Trophoblast cell (in vitro differentiated cells and primary cell): ENCODE measurements at regions not wholly inside any gene's neighbourhood (a gene's known extent, or its start where the extent isn't known, plus 50 kb on each side); places are given as distances from the start of the nearest gene placed in this dataset.

Experiments
- DNase-seq, 2 donors: peaks; one replicate each; pipeline ENCODE4 v3.0.0-alpha.2; 2016
- H2AFZ ChIP-seq: 2 replicates; pipeline ENCODE4 v1.6.1; 2013; ENCODE audit warnings: low read length, moderate library complexity, mild to moderate bottlenecking; ENCODE audit not compliant: insufficient read depth, poor library complexity
- H2AK5ac ChIP-seq: 2 replicates; pipeline ENCODE4 v1.6.1; 2013; ENCODE audit warnings: mild to moderate bottlenecking, low read length
- H2BK120ac ChIP-seq: 2 replicates; pipeline ENCODE4 v1.6.1; 2013; ENCODE audit warnings: low read length, mild to moderate bottlenecking, moderate library complexity; ENCODE audit not compliant: insufficient read depth, poor library complexity
- H2BK12ac ChIP-seq: 2 replicates; pipeline ENCODE4 v1.6.1; 2013; ENCODE audit warnings: mild to moderate bottlenecking, low read length, moderate library complexity
- H2BK5ac ChIP-seq: 2 replicates; pipeline ENCODE4 v1.6.1; 2013; ENCODE audit warnings: low read length, low read depth, moderate library complexity, mild to moderate bottlenecking; ENCODE audit not compliant: poor library complexity
- H3K14ac ChIP-seq: 2 replicates; pipeline ENCODE4 v1.6.1; 2013; ENCODE audit warnings: mild to moderate bottlenecking, low read length
- H3K18ac ChIP-seq: 2 replicates; pipeline ENCODE4 v1.6.1; 2013; ENCODE audit warnings: mild to moderate bottlenecking, low read length
- H3K23ac ChIP-seq: 2 replicates; pipeline ENCODE4 v1.6.1; 2013; ENCODE audit warnings: low read length
- H3K27ac ChIP-seq: 2 replicates; pipeline ENCODE4 v1.5.1; 2013; ENCODE audit warnings: low read depth, mild to moderate bottlenecking, inconsistent platforms, low read length, moderate library complexity
- H3K27me3 ChIP-seq: 2 replicates; pipeline ENCODE4 v1.6.1; 2013; ENCODE audit warnings: inconsistent platforms, mild to moderate bottlenecking, low read length, moderate library complexity; ENCODE audit not compliant: insufficient read depth
- H3K36me3 ChIP-seq, 2 experiments: 1 replicate in 1 of 2; 2 replicates in 1 of 2; pipeline ENCODE4 v1.6.1; 2013; ENCODE audit warnings: low read length in 2 of 2, mild to moderate bottlenecking in 2 of 2, moderate library complexity in 1 of 2; ENCODE audit not compliant: insufficient read depth in 2 of 2, control insufficient read depth in 1 of 2
- H3K4ac ChIP-seq: 2 replicates; pipeline ENCODE4 v1.6.1; 2013; ENCODE audit warnings: low read depth, mild to moderate bottlenecking, low read length, moderate library complexity
- H3K4me1 ChIP-seq, 2 experiments: 1 replicate in 1 of 2; 2 replicates in 1 of 2; pipeline ENCODE4 v1.6.1; 2013; ENCODE audit warnings: low read length in 2 of 2, mild to moderate bottlenecking in 2 of 2, moderate library complexity in 1 of 2; ENCODE audit not compliant: insufficient read depth in 2 of 2, control insufficient read depth in 1 of 2
- H3K4me2 ChIP-seq: 2 replicates; pipeline ENCODE4 v1.6.1; 2013; ENCODE audit warnings: inconsistent platforms, mild to moderate bottlenecking, low read length, moderate library complexity
- H3K4me3 ChIP-seq: 2 replicates; pipeline ENCODE4 v1.5.1; 2013; ENCODE audit warnings: mild to moderate bottlenecking, low read depth, low read length, inconsistent platforms
- H3K79me1 ChIP-seq: one replicate; pipeline ENCODE4 v1.6.1; 2013; ENCODE audit warnings: low read length
- H3K79me2 ChIP-seq: 2 replicates; pipeline ENCODE4 v1.6.1; 2013; ENCODE audit warnings: low read length, mild to moderate bottlenecking; ENCODE audit not compliant: control insufficient read depth, insufficient read depth, poor library complexity
- H3K9ac ChIP-seq: 2 replicates; pipeline ENCODE4 v1.6.1; 2013; ENCODE audit warnings: mild to moderate bottlenecking, low read length
- H3K9me3 ChIP-seq: 2 replicates; pipeline ENCODE4 v1.6.1; 2013; ENCODE audit warnings: low read depth, mild to moderate bottlenecking, control low read depth, inconsistent platforms, low read length; ENCODE audit not compliant: insufficient read depth
- H4K12ac ChIP-seq: 2 replicates; pipeline ENCODE4 v1.6.1; 2013; ENCODE audit warnings: low read depth, mild to moderate bottlenecking, low read length, moderate library complexity
- H4K8ac ChIP-seq: 2 replicates; pipeline ENCODE4 v1.6.1; 2013; ENCODE audit warnings: low read depth, mild to moderate bottlenecking, low read length, moderate library complexity
- H4K91ac ChIP-seq: one replicate; pipeline ENCODE4 v1.6.1; 2013; ENCODE audit warnings: low read depth, mild to moderate bottlenecking, low read length, moderate library complexity
- WGBS: extraction: QIAGEN DNeasy Blood & Tissue Kit; methylation state at CpG from one replicate; pipeline ENCODE4 v1.1.7; 2013; ENCODE audit warnings: missing lambda C conversion rate; ENCODE audit not compliant: insufficient read length, insufficient coverage; ENCODE audit errors: extremely low coverage; 5-methylcytosine and 5-hydroxymethylcytosine counted together

- no peak overlapping the region for H3K23ac ChIP-seq
- no peak overlapping the region for H3K18ac ChIP-seq
- no peak overlapping the region for H3K9ac ChIP-seq
- H3K79me1 ChIP-seq = no peaks in the 10 kb centered on the region
- H3K4me1 ChIP-seq = no peaks in the 10 kb centered on the region
- H3K9me3 ChIP-seq = no peaks in the 10 kb centered on the region
- no peaks in the 10 kb centered on the region for H3K79me2 ChIP-seq
- no peak overlapping the region for H2BK5ac ChIP-seq
- H2BK12ac ChIP-seq = no peak overlapping the region
- H2BK120ac ChIP-seq = no peak overlapping the region
- no peak overlapping the region for H2AK5ac ChIP-seq
- H3K27ac ChIP-seq = no peak overlapping the region
- H4K91ac ChIP-seq = no peak overlapping the region
- H4K12ac ChIP-seq = no peak overlapping the region
- no peak overlapping the region for H3K4me3 ChIP-seq
- no peaks in the 10 kb centered on the region for H3K27me3 ChIP-seq
- H3K36me3 ChIP-seq = no peaks in the 10 kb centered on the region
- no peak overlapping the region for H3K4ac ChIP-seq
- WGBS = no CpG with 5 or more reads among the region's 3 CpGs
- peak; percentile 3 to 54 for DNase-seq
- H3K4me2 ChIP-seq = no peak overlapping the region
- no peak overlapping the region for H4K8ac ChIP-seq
- H2AFZ ChIP-seq = no peak overlapping the region
- H3K14ac ChIP-seq = no peak overlapping the region
These were observed 1193.5 kb upstream of the ACVR2A start for GRCh38 chr2:146651361-146651760.

GRCh38 chr2:146642066-146642465, 1202.8 kb upstream of the ACVR2A start:
- H3K27me3 ChIP-seq = no peaks in the 10 kb centered on the region
- no peak overlapping the region for H3K4me3 ChIP-seq
- H3K4ac ChIP-seq = no peak overlapping the region
- no peak overlapping the region for H3K9ac ChIP-seq
- no peaks in the 10 kb centered on the region for H3K79me2 ChIP-seq
- no peak overlapping the region for H4K91ac ChIP-seq
- no peak overlapping the region for H2BK120ac ChIP-seq
- no peak for DNase-seq
- WGBS = no CpG with 5 or more reads among the region's 4 CpGs
- H2BK5ac ChIP-seq = no peak overlapping the region
- no peaks in the 10 kb centered on the region for H3K36me3 ChIP-seq
- H2BK12ac ChIP-seq = no peak overlapping the region
- no peaks in the 10 kb centered on the region for H3K79me1 ChIP-seq
- H3K4me1 ChIP-seq = no peaks in the 10 kb centered on the region
- no peak overlapping the region for H2AK5ac ChIP-seq
- no peak overlapping the region for H3K23ac ChIP-seq
- H3K27ac ChIP-seq = no peak overlapping the region
- H3K18ac ChIP-seq = no peak overlapping the region
- no peaks in the 10 kb centered on the region for H3K9me3 ChIP-seq
- H4K8ac ChIP-seq = no peak overlapping the region
- H3K4me2 ChIP-seq = no peak overlapping the region
- H4K12ac ChIP-seq = no peak overlapping the region
- H2AFZ ChIP-seq = no peak overlapping the region
- H3K14ac ChIP-seq = no peak overlapping the region

GRCh38 chr2:146634230-146635097, 1210.4 kb upstream of the ACVR2A start:
- WGBS = no CpG with 5 or more reads among the region's 8 CpGs
- DNase-seq = no peak

GRCh38 chr2:146633159-146633558, 1211.7 kb upstream of the ACVR2A start:
- Histone ChIP-seq H3K4me2 (no peak overlapping the region), H4K91ac (no peak overlapping the region), H2AK5ac (no peak overlapping the region), H3K4me3 (no peak overlapping the region), H4K12ac (no peak overlapping the region), H3K4me1 (no peaks in the 10 kb centered on the region), H3K9me3 (no peaks in the 10 kb centered on the region), H2BK120ac (no peak overlapping the region), H3K36me3 (no peaks in the 10 kb centered on the region), H4K8ac (no peak overlapping the region), H3K18ac (no peak overlapping the region), H3K79me1 (no peaks in the 10 kb centered on the region), H3K9ac (no peak overlapping the region), H2BK12ac (no peak overlapping the region), H3K4ac (no peak overlapping the region), H2AFZ (no peak overlapping the region), H2BK5ac (no peak overlapping the region), H3K27me3 (no peaks in the 10 kb centered on the region), H3K79me2 (no peaks in the 10 kb centered on the region), H3K23ac (no peak overlapping the region), H3K14ac (no peak overlapping the region), H3K27ac (no peak overlapping the region)
- DNase-seq = no peak

More at GRCh38 chr2:146634230-146635097, 1210.4 kb upstream of the ACVR2A start:
- Histone ChIP-seq H3K9ac (no peak overlapping the region), H4K91ac (no peak overlapping the region), H3K4me3 (no peak overlapping the region), H2AK5ac (no peak overlapping the region), H3K9me3 (no peaks in the 10 kb centered on the region), H3K79me1 (no peaks in the 10 kb centered on the region), H3K79me2 (no peaks in the 10 kb centered on the region), H3K4me2 (no peak overlapping the region), H2BK120ac (no peak overlapping the region), H3K4me1 (no peaks in the 10 kb centered on the region), H3K27me3 (no peaks in the 10 kb centered on the region), H2AFZ (no peak overlapping the region), H3K23ac (no peak overlapping the region), H3K4ac (no peak overlapping the region), H3K36me3 (no peaks in the 10 kb centered on the region), H3K27ac (no peak overlapping the region), H4K12ac (no peak overlapping the region), H3K14ac (no peak overlapping the region), H2BK12ac (no peak overlapping the region), H3K18ac (no peak overlapping the region), H4K8ac (no peak overlapping the region), H2BK5ac (no peak overlapping the region)
